Panc1 (cell line): ENCODE measurements at regions not wholly inside any gene's neighbourhood (a gene's known extent, or its start where the extent isn't known, plus 50 kb on each side); places are given as distances from the start of the nearest gene placed in this dataset.

Source experiments
- ATAC-seq: fragments of 200-7000 bp; cut with Tn5 transposase; 2 replicates; pipeline ENCODE4 v1.9.1; 2020; ENCODE audit warnings: mild to moderate bottlenecking, moderate library complexity
- BruUV-seq: library from RNA; stranded (reverse); fragments of 400-500 nt; replicated peaks from 2 replicates; lab custom pipeline; 2021; lab: Mats Ljungman, UMichigan
- CTCF ChIA-PET: fragments of 300-600 bp; sonication (Branson Sonifier 250); formaldehyde crosslinking; loops from one replicate; lab custom pipeline; 2022; ENCODE audit warnings: antibody characterized with exemption; lab: Charles Lee
- POLR2A ChIA-PET: fragments of 300-600 bp; sonication (Branson Sonifier 250); formaldehyde crosslinking; loops from one replicate; lab custom pipeline; 2022; ENCODE audit warnings: antibody characterized with exemption; lab: Charles Lee
- DNase-seq: peaks from one replicate; pipeline ENCODE4 v3.0.0-alpha.2; 2010; ENCODE audit warnings: low read depth, low spot score
- H3K27ac ChIP-seq: 2 replicates; pipeline ENCODE4 v1.5.1; 2011; ENCODE audit warnings: mild to moderate bottlenecking, low read length, inconsistent platforms
- H3K27me3 ChIP-seq: fragments of 200-500 bp; sonication (Bioruptor generic); 2 replicates; pipeline ENCODE4 v1.6.0; 2014; ENCODE audit warnings: low read length, inconsistent platforms; ENCODE audit not compliant: control insufficient read depth, insufficient read depth
- H3K36me3 ChIP-seq: fragments of 200-500 bp; sonication (Bioruptor generic); 2 replicates; pipeline ENCODE4 v1.5.1; 2014; ENCODE audit warnings: inconsistent platforms, mild to moderate bottlenecking, low read length, moderate library complexity; ENCODE audit not compliant: control insufficient read depth, insufficient read depth
- H3K4me1 ChIP-seq: 2 replicates; pipeline ENCODE4 v1.5.1; 2011; ENCODE audit warnings: inconsistent platforms, mild to moderate bottlenecking, low read length, moderate library complexity; ENCODE audit not compliant: control insufficient read depth, insufficient read depth
- H3K4me3 ChIP-seq, 2 experiments: 2 replicates each; pipeline ENCODE4 v1.5.1; 2011 to 2012; ENCODE audit warnings: low read depth in 2 of 2, low read length in 2 of 2, mild to moderate bottlenecking in 2 of 2, inconsistent platforms in 1 of 2, moderate library complexity in 1 of 2
- H3K9me3 ChIP-seq: fragments of 200-500 bp; sonication (Bioruptor generic); 2 replicates; pipeline ENCODE4 v1.5.1; 2014; ENCODE audit warnings: low read depth, mild to moderate bottlenecking, inconsistent platforms, low read length, moderate library complexity; ENCODE audit not compliant: control insufficient read depth, insufficient read depth
- CTCF ChIP-seq: fragments of 450-650 bp; IDR thresholded peaks from 2 replicates; pipeline ENCODE4 v1.5.1; 2017; ENCODE audit warnings: mild to moderate bottlenecking
- POLR2AphosphoS5 ChIP-seq: IDR thresholded peaks from 2 replicates; pipeline ENCODE4 v1.6.1; 2012; ENCODE audit warnings: mild to moderate bottlenecking, low read depth, low read length, moderate library complexity
- REST ChIP-seq, 2 experiments: IDR thresholded peaks; 2 replicates each; pipeline ENCODE4 v1.6.1; 2011 to 2012; ENCODE audit warnings: low read depth in 2 of 2, control low read depth in 1 of 2, low read length in 1 of 2, mild to moderate bottlenecking in 1 of 2, moderate library complexity in 1 of 2; ENCODE audit not compliant: insufficient read depth in 1 of 2
- SIN3A ChIP-seq: IDR thresholded peaks from 2 replicates; pipeline ENCODE4 v1.6.1; 2012; ENCODE audit warnings: low read depth, mild to moderate bottlenecking, low read length, moderate library complexity, borderline replicate concordance; ENCODE audit not compliant: insufficient read depth
- TCF7L2 ChIP-seq: IDR thresholded peaks from 2 replicates; pipeline ENCODE4 v1.6.1; 2011; ENCODE audit warnings: mild to moderate bottlenecking, low read depth, low read length, inconsistent platforms
- in situ Hi-C: cut with HindIII; loops from 2 replicates; pipeline ENCODE4 v1.10.0; 2016; ENCODE audit warnings: low sequenced_read_pairs, low pct_unique_long_range_greater_than_20kb
- intact Hi-C: fragments of 100-400 bp; cut with micrococcal nuclease; formaldehyde crosslinking; loops from one replicate; pipeline ENCODE4 v1.10.0; 2022; ENCODE audit not compliant: unreplicated experiment

DNA sequence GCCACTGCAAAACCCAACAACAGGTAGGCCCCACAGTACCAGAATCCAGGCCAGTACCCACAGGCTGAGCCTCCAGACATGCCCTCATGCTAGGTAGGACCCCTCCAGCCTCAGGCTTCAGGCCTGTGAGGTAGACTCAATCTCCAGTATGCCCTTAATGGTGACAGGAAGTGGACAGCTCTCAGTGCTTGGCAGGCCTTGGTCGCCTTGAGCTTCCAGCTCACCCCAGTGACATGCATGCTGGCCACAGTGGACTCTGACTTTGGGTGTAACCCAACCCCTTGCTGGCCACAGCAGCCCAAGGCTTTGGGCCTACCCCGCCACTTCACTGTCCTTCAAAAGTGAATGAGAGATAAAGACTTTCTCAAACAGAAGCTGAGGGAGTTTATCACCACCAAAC lies 324.2 kb downstream of the ANTXR2 start:
- intact Hi-C loops (no loop called here), in situ Hi-C loops (no loop called here)
- H3K4me1 ChIP-seq, result no peaks in the 10 kb centered on the region
- CTCF ChIA-PET, result no interaction called here
- no peaks in the 10 kb centered on the region for H3K36me3 ChIP-seq
- POLR2A ChIA-PET, result no interaction called here
- no peak overlapping the region for H3K4me3 ChIP-seq
- ATAC-seq, result no peak
- no peak for TF ChIP-seq REST (IDR thresholded peaks at IDR 0.05; ENCODE audit: insufficient read depth in 1 of 2, low read depth in 2 of 2, low read length in 1 of 2)
- no peak for TF ChIP-seq CTCF
- no peak for TF ChIP-seq SIN3A
- no peak for TF ChIP-seq TCF7L2
- TF ChIP-seq POLR2AphosphoS5, result no peak
- no peaks in the 10 kb centered on the region for H3K27me3 ChIP-seq
- no TSS peak for BruUV-seq
- DNase-seq, result no peak
- no peak overlapping the region for H3K27ac ChIP-seq
- no peaks in the 10 kb centered on the region for H3K9me3 ChIP-seq

- POLR2A ChIA-PET, result no interaction called here
- CTCF ChIA-PET, result no interaction called here
- intact Hi-C loops (no loop called here), in situ Hi-C loops (no loop called here)
- no peaks in the 10 kb centered on the region for H3K36me3 ChIP-seq
- no peak overlapping the region for H3K4me3 ChIP-seq
- ATAC-seq (no peak), DNase-seq (no peak)
- H3K9me3 ChIP-seq, result no peaks in the 10 kb centered on the region
- BruUV-seq, result no TSS peak
- TF ChIP-seq CTCF (no peak), REST (IDR thresholded peaks at IDR 0.05; ENCODE audit: insufficient read depth in 1 of 2, low read depth in 2 of 2, low read length in 1 of 2) (no peak), POLR2AphosphoS5 (no peak)
- H3K27ac ChIP-seq, result no peak overlapping the region
- H3K27me3 ChIP-seq, result no peaks in the 10 kb centered on the region
- H3K4me1 ChIP-seq, result no peaks in the 10 kb centered on the region
These were observed 325.8 kb downstream of the ANTXR2 start for GRCh38 chr4:79747252-79747651.
